Lung (tissue), 11 donors: ENCODE measurements at regions not wholly inside any gene's neighbourhood (a gene's known extent, or its start where the extent isn't known, plus 50 kb on each side); places are given as distances from the start of the nearest gene placed in this dataset.

Experiments used
- ATAC-seq: fragments of 200-7000 bp; cut with Tn5 transposase; one replicate; pipeline ENCODE4 v1.9.1; 2020; ENCODE audit warnings: moderate number of reproducible peaks; ENCODE audit not compliant: insufficient read depth, low FRiP score
- DNase-seq, 3 donors: peaks; one replicate each; pipeline ENCODE4 v3.0.0-alpha.2; 2013 to 2017
- H3K27ac ChIP-seq, 2 donors: one replicate each; pipeline ENCODE4 v1.5.1; 2013; ENCODE audit warnings: mild to moderate bottlenecking in 2 of 2, moderate library complexity in 2 of 2, control low read depth in 1 of 2, inconsistent platforms in 1 of 2, low read depth in 1 of 2, low read length in 1 of 2
- H3K27me3 ChIP-seq, 3 donors: one replicate each; pipeline ENCODE4 v1.5.1; 2013; ENCODE audit warnings: low read length in 2 of 3; ENCODE audit not compliant: control insufficient read depth in 3 of 3, insufficient read depth in 3 of 3
- H3K36me3 ChIP-seq, 4 donors: one replicate each; pipeline ENCODE4 v1.5.1; 2013; ENCODE audit warnings: low read length in 4 of 4, mild to moderate bottlenecking in 1 of 4, moderate library complexity in 1 of 4; ENCODE audit not compliant: control insufficient read depth in 4 of 4, insufficient read depth in 4 of 4
- H3K4me1 ChIP-seq, 5 donors: one replicate each; pipeline ENCODE4 v1.5.1; 2013; ENCODE audit warnings: low read length in 5 of 5, mild to moderate bottlenecking in 2 of 5, moderate library complexity in 1 of 5; ENCODE audit not compliant: control insufficient read depth in 5 of 5, insufficient read depth in 5 of 5
- H3K4me3 ChIP-seq: one replicate; pipeline ENCODE4 v1.5.1; 2013; ENCODE audit warnings: mild to moderate bottlenecking, control low read depth, moderate library complexity
- H3K9ac ChIP-seq, 2 donors: one replicate each; pipeline ENCODE4 v1.5.1; 2013; ENCODE audit warnings: low read length in 2 of 2, control low read depth in 1 of 2; ENCODE audit not compliant: insufficient read depth in 1 of 2
- H3K9me3 ChIP-seq, 4 donors: one replicate each; pipeline ENCODE4 v1.5.1; 2013; ENCODE audit warnings: low read length in 3 of 4, mild to moderate bottlenecking in 1 of 4, moderate library complexity in 1 of 4; ENCODE audit not compliant: control insufficient read depth in 4 of 4, insufficient read depth in 3 of 4
- CTCF ChIP-seq: IDR thresholded peaks from 2 replicates; pipeline ENCODE4 v1.5.1; 2012; ENCODE audit warnings: mild to moderate bottlenecking; ENCODE audit errors: control extremely low read depth, extremely low read depth
- WGBS, 2 donors: extraction: QIAGEN DNeasy Blood & Tissue Kit; methylation state at CpG; one replicate each; pipeline ENCODE4 v1.1.7; 2013; 5-methylcytosine and 5-hydroxymethylcytosine counted together
- donor health status: control.
- donor health status: control.
- donor health status: Bipolar disorder and iron deficiency.
- donor health status: healthy.
- donor health status: DM: yes; HTN: yes; CAD: no.

GRCh38 chr9:27659571-27659970 is 86.3 kb upstream of the C9orf72 start:
- no peaks in the 10 kb centered on the region for H3K27me3 ChIP-seq
- no peaks in the 10 kb centered on the region for H3K9me3 ChIP-seq
- no peak overlapping the region for H3K4me3 ChIP-seq
- H3K27ac ChIP-seq: no peak overlapping the region
- no peaks in the 10 kb centered on the region for H3K36me3 ChIP-seq
- 80% methylated on average over 3 of the region's 3 CpGs for WGBS, 2 donors
- ATAC-seq (no peak), DNase-seq (no peak)
- H3K4me1 ChIP-seq: peaks cover 0 to 2% (median 0%) of the 10 kb centered on the region in 5 donors
- TF ChIP-seq CTCF: no peak
- H3K9ac ChIP-seq: no peak overlapping the region

GRCh38 chr9:27660148-27660547 is 86.9 kb upstream of the C9orf72 start:
- Histone ChIP-seq H3K9me3 (no peaks in the 10 kb centered on the region), H3K4me3 (no peak overlapping the region), H3K4me1 (no peaks in the 10 kb centered on the region), H3K36me3 (no peaks in the 10 kb centered on the region), H3K9ac (no peak overlapping the region), H3K27me3 (no peaks in the 10 kb centered on the region), H3K27ac (no peak overlapping the region)
- DNase-seq: no peak
- WGBS, 2 donors: 79 to 89% methylated on average over 4 of the region's 4 CpGs
- ATAC-seq: no peak
- no peak for TF ChIP-seq CTCF

GRCh38 chr9:27663526-27663925 is 90.2 kb upstream of the C9orf72 start:
- TF ChIP-seq CTCF: no peak
- WGBS, 2 donors: 88% methylated on average over 5 of the region's 5 CpGs
- Histone ChIP-seq H3K27ac (no peak overlapping the region), H3K27me3 (no peaks in the 10 kb centered on the region), H3K4me3 (no peak overlapping the region), H3K4me1 (no peaks in the 10 kb centered on the region), H3K36me3 (no peaks in the 10 kb centered on the region), H3K9me3 (no peaks in the 10 kb centered on the region), H3K9ac (no peak overlapping the region)
- no peak for DNase-seq
- ATAC-seq: no peak

- no peaks in the 10 kb centered on the region for H3K36me3 ChIP-seq
- DNase-seq: no peak
- no peak for TF ChIP-seq CTCF
- WGBS, 2 donors: 63 to 75% methylated on average over 7 of the region's 7 CpGs
- no peak for ATAC-seq
- H3K27me3 ChIP-seq: no peaks in the 10 kb centered on the region
- no peak overlapping the region for H3K27ac ChIP-seq
- H3K9me3 ChIP-seq: no peaks in the 10 kb centered on the region
- H3K4me1 ChIP-seq: no peaks in the 10 kb centered on the region
- no peak overlapping the region for H3K9ac ChIP-seq
- no peak overlapping the region for H3K4me3 ChIP-seq
Observed at GRCh38 chr9:27664121-27664779, 91.0 kb upstream of the C9orf72 start.
